HCT116 (cell line): ENCODE measurements at regions not wholly inside any gene's neighbourhood (a gene's known extent, or its start where the extent isn't known, plus 50 kb on each side); places are given as distances from the start of the nearest gene placed in this dataset.

Source experiments
- ATAC-seq: fragments of 200-7000 bp; cut with Tn5 transposase; 2 replicates; pipeline ENCODE4 v1.9.1; 2020; ENCODE audit warnings: mild to moderate bottlenecking, moderate library complexity
- BruUV-seq: library from RNA; stranded (reverse); fragments of 400-500 nt; replicated peaks from 2 replicates; lab custom pipeline; 2021; lab: Mats Ljungman, UMichigan
- CTCF ChIA-PET: fragments of 300-600 bp; sonication (Branson Sonifier 250); formaldehyde crosslinking; loops from one replicate; lab custom pipeline; 2021; ENCODE audit warnings: antibody characterized with exemption; lab: Charles Lee
- POLR2A ChIA-PET: fragments of 300-600, 350-600 bp; sonication (Branson Sonifier 250); formaldehyde crosslinking; loops from one replicate; lab custom pipeline; 2021; ENCODE audit warnings: antibody characterized with exemption; lab: Charles Lee
- RAD21 ChIA-PET, 2 experiments: fragments of 300-600 bp; sonication (Branson Sonifier 250); formaldehyde crosslinking; loops; one replicate each; lab custom pipeline; 2023; ENCODE audit warnings: low total read pairs in 2 of 2; ENCODE audit not compliant: uncharacterized antibody in 2 of 2, unreplicated experiment in 2 of 2, low non-redundant PET in 1 of 2; lab: Charles Lee
- DNase-seq: peaks from one replicate; pipeline ENCODE4 v3.0.0-alpha.2; 2010; ENCODE audit warnings: low read depth, low spot score
- H2AFZ ChIP-seq: fragments of 200-600 bp; shearing (Covaris generic), sonication (generic); 2 replicates; pipeline ENCODE4 v1.6.1; 2017; ENCODE audit warnings: low read depth, mixed run types, mixed read lengths, antibody characterized with exemption, low read length; ENCODE audit not compliant: poor library complexity, severe bottlenecking
- H3K27ac ChIP-seq: 2 replicates; pipeline ENCODE4 v1.5.1; 2012; ENCODE audit warnings: low read depth, low read length
- H3K27me3 ChIP-seq: fragments of 200-600 bp; sonication (generic); 2 replicates; pipeline ENCODE4 v1.6.1; 2016; ENCODE audit warnings: mixed run types, low read length, mixed read lengths; ENCODE audit not compliant: insufficient read depth
- H3K36me3 ChIP-seq, 2 experiments: fragments of 200-500 bp in 1 of 2; fragments of 200-600 bp in 1 of 2; sonication (Bioruptor generic) in 1 of 2; sonication (generic) in 1 of 2; 2 replicates each; pipeline versions ENCODE4 v1.5.1 to v1.6.1; 2014 to 2016; ENCODE audit warnings: low read length in 2 of 2, inconsistent platforms in 1 of 2, mixed read lengths in 1 of 2, mixed run types in 1 of 2; ENCODE audit not compliant: insufficient read depth in 2 of 2, control insufficient read depth in 1 of 2
- H3K4me1 ChIP-seq, 2 experiments: fragments of 200-600 bp in 1 of 2; sonication (generic) in 1 of 2; 2 replicates each; pipeline versions ENCODE4 v1.5.1 to v1.6.1; 2012 to 2017; ENCODE audit warnings: low read length in 2 of 2, inconsistent platforms in 1 of 2, mild to moderate bottlenecking in 1 of 2, mixed read lengths in 1 of 2, mixed run types in 1 of 2, moderate library complexity in 1 of 2; ENCODE audit not compliant: insufficient read depth in 2 of 2, control insufficient read depth in 1 of 2
- H3K4me2 ChIP-seq: fragments of 200-600 bp; sonication (generic); 2 replicates; pipeline ENCODE4 v1.6.1; 2017; ENCODE audit warnings: mixed run types, low read length, mixed read lengths
- H3K4me3 ChIP-seq, 2 experiments: fragments of 200-600 bp in 1 of 2; sonication (generic) in 1 of 2; replicated peaks in 1 of 2; 2 replicates each; pipeline ENCODE4 v1.5.1; 2011 to 2016; ENCODE audit warnings: low read length in 2 of 2, control low read depth in 1 of 2, low read depth in 1 of 2, mild to moderate bottlenecking in 1 of 2, mixed read lengths in 1 of 2, mixed run types in 1 of 2
- H3K79me2 ChIP-seq: fragments of 200-600 bp; sonication (generic); 2 replicates; pipeline ENCODE4 v1.6.1; 2017; ENCODE audit warnings: mild to moderate bottlenecking, mixed run types, low read length, moderate library complexity, mixed read lengths; ENCODE audit not compliant: insufficient read depth
- H3K9ac ChIP-seq: fragments of 200-600 bp; sonication (generic); 2 replicates; pipeline ENCODE4 v1.6.1; 2016; ENCODE audit warnings: low read length, mixed read lengths
- H3K9me2 ChIP-seq: fragments of 200-600 bp; sonication (generic), shearing (Covaris generic); 2 replicates; pipeline ENCODE4 v1.6.1; 2017; ENCODE audit warnings: mixed run types, mild to moderate bottlenecking, moderate library complexity; ENCODE audit not compliant: insufficient read depth
- H3K9me3 ChIP-seq, 2 experiments: fragments of 200-500 bp in 1 of 2; fragments of 200-600 bp in 1 of 2; sonication (Bioruptor generic) in 1 of 2; sonication (generic) in 1 of 2; 2 replicates each; pipeline ENCODE4 v1.6.1; 2014 to 2017; ENCODE audit warnings: low read length in 2 of 2, mixed read lengths in 2 of 2, inconsistent platforms in 1 of 2, low read depth in 1 of 2, mild to moderate bottlenecking in 1 of 2, mixed run types in 1 of 2, moderate library complexity in 1 of 2; ENCODE audit not compliant: control insufficient read depth in 1 of 2, insufficient read depth in 1 of 2
- H4K20me1 ChIP-seq: fragments of 200-600 bp; sonication (generic), shearing (Covaris generic); 2 replicates; pipeline ENCODE4 v1.6.1; 2017; ENCODE audit warnings: mixed run types, mild to moderate bottlenecking, moderate library complexity; ENCODE audit not compliant: insufficient read depth
- ATF3 ChIP-seq: IDR thresholded peaks from 2 replicates; pipeline ENCODE4 v1.6.1; 2012
- CEBPB ChIP-seq: IDR thresholded peaks from 2 replicates; pipeline ENCODE4 v1.6.1; 2012; ENCODE audit warnings: low read depth
- CTCF ChIP-seq, 3 experiments: fragments of 200-600 bp in 1 of 3; sonication (generic) in 1 of 3; IDR thresholded peaks in 2 of 3; conservative IDR thresholded peaks in 1 of 3; 2 replicates each; pipeline ENCODE4 v1.5.1; 2012 to 2017; ENCODE audit warnings: low read depth in 2 of 3, low read length in 2 of 3, antibody characterized with exemption in 1 of 3, borderline replicate concordance in 1 of 3, control low read depth in 1 of 3, mild to moderate bottlenecking in 1 of 3, mixed read lengths in 1 of 3, mixed run types in 1 of 3, moderate library complexity in 1 of 3; ENCODE audit not compliant: insufficient read depth in 1 of 3
- EGR1 ChIP-seq: IDR thresholded peaks from 2 replicates; pipeline ENCODE4 v1.6.1; 2012; ENCODE audit warnings: low read depth
- ELF1 ChIP-seq: IDR thresholded peaks from 2 replicates; pipeline ENCODE4 v1.6.1; 2012; ENCODE audit warnings: low read depth, borderline replicate concordance
- FOSL1 ChIP-seq: IDR thresholded peaks from 2 replicates; pipeline ENCODE4 v1.6.1; 2012; ENCODE audit warnings: low read depth
- JUND ChIP-seq: IDR thresholded peaks from 2 replicates; pipeline ENCODE4 v1.6.1; 2012
- POLR2AphosphoS5 ChIP-seq: IDR thresholded peaks from 2 replicates; pipeline ENCODE4 v1.6.1; 2011; ENCODE audit warnings: mild to moderate bottlenecking, low read depth, low read length, moderate library complexity
- REST ChIP-seq: IDR thresholded peaks from 2 replicates; pipeline ENCODE4 v1.6.1; 2012; ENCODE audit warnings: low read depth
- SIN3A ChIP-seq: IDR thresholded peaks from 2 replicates; pipeline ENCODE4 v1.6.1; 2012; ENCODE audit warnings: low read depth
- SRF ChIP-seq: IDR thresholded peaks from 2 replicates; pipeline ENCODE4 v1.6.1; 2012; ENCODE audit warnings: low read depth
- YY1 ChIP-seq: IDR thresholded peaks from 2 replicates; pipeline ENCODE4 v1.6.1; 2011; ENCODE audit warnings: low read length, low read depth, moderate library complexity, mild to moderate bottlenecking; ENCODE audit not compliant: insufficient replicate concordance; ENCODE audit errors: extremely low read depth
- ZFX ChIP-seq: fragments of 450-650 bp; IDR thresholded peaks from 2 replicates; pipeline ENCODE4 v1.6.1; 2017
- intact Hi-C: fragments of 100-400 bp; cut with micrococcal nuclease; formaldehyde crosslinking; loops from 2 replicates; pipeline ENCODE4 v1.10.0; 2022

- ChIA-PET RAD21 (no interaction called here), CTCF (no interaction called here), POLR2A (no interaction called here)
- no peak overlapping the region for H3K4me3 ChIP-seq
- no peaks in the 10 kb centered on the region for H3K27me3 ChIP-seq
- no peak overlapping the region for H3K9ac ChIP-seq
- H3K4me1 ChIP-seq, result no peaks in the 10 kb centered on the region; a peak in 2 of 4 replicates
- ATAC-seq (0 out of 2 replicates have a peak, but pooled peaks have one; percentile 49), DNase-seq (no peak)
- BruUV-seq, result no TSS peak
- H3K36me3 ChIP-seq, result no peaks in the 10 kb centered on the region
- no peaks in the 10 kb centered on the region for H4K20me1 ChIP-seq
- no peaks in the 10 kb centered on the region for H3K9me3 ChIP-seq
- no peak for TF ChIP-seq CEBPB
- no peak for TF ChIP-seq JUND
- TF ChIP-seq ZFX, result no peak
- no peaks in the 10 kb centered on the region for H3K9me2 ChIP-seq
- no peak overlapping the region for H3K27ac ChIP-seq
- no peak overlapping the region for H2AFZ ChIP-seq
- no peaks in the 10 kb centered on the region for H3K79me2 ChIP-seq
- intact Hi-C loops, result no loop called here
- no peak overlapping the region for H3K4me2 ChIP-seq
These were observed 481.4 kb upstream of the LMCD1 start for GRCh38 chr3:8020047-8020841.

GRCh38 chr3:8027954-8028353 lies 473.7 kb upstream of the LMCD1 start:
- ChIA-PET RAD21 (no interaction called here), CTCF (no interaction called here), POLR2A (no interaction called here)
- no peak overlapping the region for H3K27ac ChIP-seq
- no peaks in the 10 kb centered on the region for H4K20me1 ChIP-seq
- H3K36me3 ChIP-seq, result no peaks in the 10 kb centered on the region
- H2AFZ ChIP-seq, result no peak overlapping the region
- H3K4me3 ChIP-seq, result no peak overlapping the region
- intact Hi-C loops, result no loop called here
- no peak overlapping the region for H3K9ac ChIP-seq
- no peaks in the 10 kb centered on the region for H3K27me3 ChIP-seq
- no TSS peak for BruUV-seq
- ATAC-seq (no peak), DNase-seq (no peak)
- no peaks in the 10 kb centered on the region for H3K9me2 ChIP-seq
- no peaks in the 10 kb centered on the region for H3K79me2 ChIP-seq
- H3K4me1 ChIP-seq, result no peaks in the 10 kb centered on the region
- TF ChIP-seq ATF3 (no peak), REST (no peak), FOSL1 (no peak), POLR2AphosphoS5 (no peak), YY1 (no peak), SRF (no peak), SIN3A (no peak), ELF1 (no peak), EGR1 (no peak), CTCF (IDR thresholded peaks at IDR 0.05 in 2 of 3, conservative IDR thresholded peaks at IDR 0.05 in 1 of 3; ENCODE audit: borderline replicate concordance in 1 of 3, insufficient read depth in 1 of 3, low read depth in 2 of 3, low read length in 2 of 3) (no peak)
- H3K9me3 ChIP-seq, result no peaks in the 10 kb centered on the region
- H3K4me2 ChIP-seq, result no peak overlapping the region
